T47D (cell line): ENCODE measurements at regions not wholly inside any gene's neighbourhood (a gene's known extent, or its start where the extent isn't known, plus 50 kb on each side); places are given as distances from the start of the nearest gene placed in this dataset.
"Not testable (repeated sequence)": the region's sequence is repeated elsewhere in the genome, so short reads cannot be mapped to it uniquely, and the experiment has no call there.

ENCODE experiments used
- DNase-seq, 2 experiments: peaks; one replicate each; pipeline versions ENCODE4 v3.0.0 to v3.0.0-alpha.2; 2011 to 2012; ENCODE audit warnings: low read depth in 1 of 2, low spot score in 1 of 2
- JUND ChIP-seq: IDR thresholded peaks from 2 replicates; pipeline ENCODE4 v1.6.1; 2012; ENCODE audit warnings: low read depth
- in situ Hi-C: cut with HindIII; loops from 2 replicates; pipeline ENCODE4 v1.10.0; 2016; ENCODE audit warnings: low sequenced_read_pairs, low pct_unique_long_range_greater_than_20kb

DNA sequence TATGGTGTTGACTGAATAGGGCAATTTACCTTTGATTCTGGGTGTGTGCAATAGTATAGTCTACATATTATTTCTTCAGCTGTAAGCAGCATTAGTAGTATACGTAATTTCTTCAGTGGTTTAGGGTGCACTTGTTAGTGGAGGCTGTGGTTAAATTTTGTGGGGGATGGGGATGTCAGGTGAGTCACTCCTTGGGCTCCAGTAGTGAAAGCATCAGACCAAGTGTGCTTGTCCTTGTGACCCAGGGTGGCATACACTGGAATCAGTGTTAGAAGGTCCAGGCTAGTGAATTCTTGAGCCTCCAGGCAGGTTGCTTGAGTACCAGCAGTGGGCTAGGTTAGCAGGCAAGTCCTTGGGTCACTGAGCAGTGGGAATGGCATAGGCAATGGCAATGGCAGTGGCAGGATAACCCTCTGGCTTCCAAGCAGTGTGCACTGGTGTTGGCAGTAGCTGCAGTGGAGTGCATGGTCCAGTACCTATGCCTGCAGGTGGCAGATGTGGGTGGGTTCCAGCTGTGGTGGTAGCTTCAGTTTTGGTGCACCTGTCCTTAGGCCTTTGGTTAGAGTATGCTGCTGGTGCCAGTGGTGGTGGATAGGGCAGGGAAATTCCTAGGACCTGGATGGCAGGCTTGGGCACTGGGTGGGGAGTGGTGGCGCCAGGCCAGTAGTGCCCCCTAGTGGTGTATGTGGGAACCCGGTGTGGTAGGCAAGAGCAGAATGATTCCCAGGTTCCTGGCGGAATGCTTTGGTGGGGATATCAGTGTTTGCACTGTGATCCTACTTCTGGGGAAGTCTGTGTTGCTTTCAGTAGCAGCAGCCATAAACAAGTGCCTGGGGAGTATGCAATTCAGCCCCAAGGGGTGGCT is 531.0 kb downstream of the SMARCA1 start:
- DNase-seq: no peak
- TF ChIP-seq JUND: no peak
- in situ Hi-C loops: no loop called here

DNA sequence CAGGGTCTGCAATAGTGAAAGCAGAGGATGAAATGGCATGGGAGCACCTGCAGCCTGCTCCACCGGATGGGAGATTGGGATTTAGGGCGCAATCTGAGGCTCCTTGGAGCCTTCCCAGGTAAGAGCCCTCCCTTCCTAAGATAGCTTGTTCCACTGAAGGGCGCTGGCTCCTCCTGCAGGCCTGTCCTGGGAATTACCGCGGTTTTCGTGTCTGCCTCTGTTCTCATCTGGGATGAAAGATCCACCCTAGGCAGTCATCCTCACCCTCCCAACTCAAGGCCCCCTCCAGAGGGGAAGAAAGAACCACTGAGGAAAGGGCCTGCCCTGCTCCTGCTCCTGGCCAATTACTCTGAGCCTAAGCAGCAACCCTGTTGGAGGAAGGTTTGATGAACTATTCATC is 547.5 kb downstream of the SMARCA1 start:
- DNase-seq: peak in 1 of 2 experiments; percentile 40
- in situ Hi-C loops: no loop called here
- no peak for TF ChIP-seq JUND

DNA sequence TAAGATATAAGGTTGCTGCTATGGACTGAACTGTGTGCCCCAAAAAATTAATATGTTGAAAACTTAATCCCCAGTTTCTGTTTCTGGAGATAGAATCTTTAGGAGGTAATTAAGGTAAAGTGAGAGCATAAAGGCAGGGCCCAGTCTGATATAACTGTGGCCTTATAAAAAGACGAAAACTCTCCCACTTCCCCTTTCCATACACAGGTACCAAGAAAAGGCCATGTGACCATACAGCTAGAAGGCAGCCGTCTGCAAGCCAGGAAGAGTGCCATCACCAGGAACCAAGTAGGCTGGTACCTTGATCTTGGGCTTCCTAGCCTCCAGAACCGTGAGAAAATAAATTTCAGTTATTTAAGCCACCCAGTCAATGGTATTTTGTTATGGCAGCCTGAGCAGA is 550.3 kb downstream of the SMARCA1 start:
- no peak for DNase-seq
- no peak for TF ChIP-seq JUND
- in situ Hi-C loops: no loop called here

DNA sequence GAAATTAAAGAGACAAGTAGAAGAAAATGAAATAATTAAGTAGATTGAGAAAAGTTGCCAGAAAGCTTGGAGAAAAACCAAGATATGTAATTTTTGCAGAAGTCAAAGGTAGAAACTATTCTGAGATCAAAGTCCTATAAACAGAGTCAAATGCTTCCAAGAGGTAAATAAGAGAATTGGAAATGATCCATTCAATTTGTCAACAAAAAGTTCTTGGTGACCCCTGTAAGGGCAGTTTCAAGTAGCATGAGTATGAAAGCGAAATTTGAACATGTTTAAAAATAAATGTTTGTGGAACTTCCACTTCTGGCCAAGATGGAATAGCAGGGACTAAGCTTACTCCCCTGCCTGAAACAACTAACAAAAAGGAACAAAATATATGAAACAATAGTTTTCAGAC is 562.0 kb downstream of the SMARCA1 start:
- no peak for DNase-seq
- in situ Hi-C loops: no loop called here
- no peak for TF ChIP-seq JUND

DNA sequence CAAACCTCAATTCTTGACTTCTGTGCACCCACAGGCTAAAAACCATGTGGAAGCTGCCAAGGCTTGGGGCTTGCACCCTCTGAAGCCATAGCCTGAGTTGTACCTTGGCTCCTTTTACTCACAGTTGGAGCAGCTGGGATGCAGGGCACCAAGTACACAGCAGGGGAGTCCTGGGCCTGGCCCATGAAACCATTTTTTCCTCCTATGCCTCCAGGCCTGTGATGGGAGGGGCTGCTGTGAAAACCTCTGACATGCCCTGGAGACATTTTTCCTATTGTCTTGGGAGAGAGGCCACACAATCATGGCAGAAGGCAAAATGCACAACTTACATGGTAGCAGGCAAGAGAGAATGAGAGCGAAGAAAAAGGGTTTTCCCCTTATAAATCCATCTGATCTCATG is 568.6 kb downstream of the SMARCA1 start:
- DNase-seq, in situ Hi-C loops: not testable (repeated sequence)

DNA sequence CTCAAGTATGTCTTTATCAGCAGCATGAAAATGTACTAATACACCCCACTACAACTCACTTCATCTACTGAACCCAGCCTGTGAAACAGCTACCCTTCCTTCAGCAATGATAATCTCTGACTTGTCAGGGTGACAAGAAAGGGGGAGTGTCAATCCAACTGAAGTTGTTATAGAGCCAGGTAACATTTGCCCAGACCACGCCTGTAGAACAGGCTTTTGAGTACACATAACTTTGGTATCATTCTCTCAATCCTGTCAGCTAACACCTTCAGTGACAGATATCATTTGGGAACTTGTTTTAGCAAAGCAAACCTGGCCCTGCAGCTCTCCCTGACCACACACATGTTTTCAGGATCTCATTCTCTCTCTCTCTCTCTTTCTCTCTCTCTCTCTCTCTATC is 592.2 kb downstream of the SMARCA1 start:
- in situ Hi-C loops: no loop called here
- no peak for DNase-seq
- no peak for TF ChIP-seq JUND

DNA sequence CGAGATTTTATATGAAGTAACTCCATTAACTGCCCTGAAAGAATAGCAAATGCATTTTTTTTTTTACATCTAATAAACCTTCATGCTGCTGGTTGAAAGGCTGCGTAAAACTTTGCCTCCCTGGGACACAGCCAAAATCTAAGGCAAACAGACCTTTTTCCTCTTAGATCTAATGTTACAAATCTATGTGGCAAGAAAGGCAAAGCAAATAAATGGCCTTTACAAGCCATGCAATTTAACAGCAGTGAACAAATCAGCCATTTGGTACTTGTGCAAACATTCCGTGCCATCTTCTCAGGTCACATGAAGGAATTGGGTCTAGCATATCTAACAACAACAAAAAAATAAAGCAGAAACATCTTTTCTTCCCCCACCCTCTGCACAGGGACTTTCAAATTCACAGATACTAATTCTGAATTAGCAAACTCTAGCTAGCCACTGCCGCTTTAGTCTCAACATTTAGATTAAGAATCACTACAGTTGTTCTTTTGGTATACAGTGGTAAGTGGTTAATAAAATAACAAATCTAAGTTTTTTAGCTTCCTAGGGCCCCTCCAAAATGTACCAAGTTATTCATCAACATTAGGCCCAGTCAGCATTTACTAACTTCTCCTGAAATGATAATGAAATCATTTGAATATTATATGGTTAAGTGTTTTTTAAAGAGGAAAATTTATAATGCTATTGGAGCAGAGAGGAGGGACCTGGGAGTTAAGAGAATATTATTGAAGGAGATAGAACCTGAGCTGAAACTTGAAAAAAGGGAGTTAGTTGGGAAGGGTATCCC is 593.8 kb downstream of the SMARCA1 start:
- in situ Hi-C loops: no loop called here
- TF ChIP-seq JUND: no peak
- no peak for DNase-seq

DNA sequence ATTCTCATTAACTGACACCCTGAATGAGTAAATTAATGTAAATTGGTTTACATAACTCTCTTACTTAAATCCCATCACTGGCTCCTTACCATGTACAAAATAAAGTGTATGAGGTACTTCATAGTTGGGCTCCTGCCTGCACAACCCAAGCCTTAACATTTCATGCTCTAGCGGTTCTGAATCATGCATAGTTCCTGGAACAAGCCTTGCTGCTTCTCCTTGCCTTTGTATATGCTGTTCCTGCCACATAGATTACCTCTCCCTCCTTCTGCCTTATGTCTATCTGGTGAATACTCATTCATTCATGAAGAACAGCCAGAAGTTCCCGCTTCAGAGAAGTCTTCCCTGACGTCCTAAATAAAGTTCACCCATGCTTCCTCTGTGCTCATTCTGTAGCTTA is 594.7 kb downstream of the SMARCA1 start:
- no peak for TF ChIP-seq JUND
- in situ Hi-C loops: no loop called here
- no peak for DNase-seq

DNA sequence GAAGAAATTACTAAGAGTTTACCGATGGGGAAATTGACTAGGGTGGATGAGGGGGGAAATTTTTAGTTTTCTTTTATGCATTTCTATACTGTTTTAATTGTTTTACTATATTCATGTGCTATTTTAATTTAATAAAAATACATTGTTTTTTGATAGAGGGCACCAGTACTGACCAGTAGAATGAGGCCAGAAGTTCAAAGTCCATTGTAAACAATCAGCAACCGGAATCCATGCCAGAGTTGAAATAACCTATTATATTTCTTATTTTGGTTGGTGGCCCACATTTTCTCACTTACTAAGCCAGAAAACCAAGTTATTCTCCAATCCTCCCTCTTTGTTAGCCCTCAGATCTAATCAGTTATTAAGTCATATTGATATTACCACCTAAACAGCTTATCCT is 595.9 kb downstream of the SMARCA1 start:
- in situ Hi-C loops: no loop called here
- no peak for TF ChIP-seq JUND
- DNase-seq: no peak

DNA sequence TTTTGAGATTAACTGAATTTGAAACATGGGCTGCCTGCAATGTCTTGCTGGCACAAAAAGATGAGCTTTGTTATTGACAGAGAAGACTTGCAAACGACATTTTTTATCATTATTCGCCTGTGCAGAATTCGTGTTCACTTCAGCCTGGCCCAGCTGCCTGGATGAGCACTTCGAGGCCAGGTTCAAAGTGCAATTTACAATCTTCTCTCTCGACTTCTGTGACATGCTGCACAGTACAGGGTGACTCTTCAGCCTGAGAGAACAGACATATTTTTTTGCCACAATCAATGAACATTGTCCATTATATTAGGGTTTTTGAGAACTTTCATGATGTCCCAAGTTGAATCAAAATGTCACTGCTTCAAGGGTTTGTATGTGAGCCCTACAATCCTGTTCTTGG is 616.5 kb downstream of the SMARCA1 start:
- in situ Hi-C loops: no loop called here
- DNase-seq: no peak
- no peak for TF ChIP-seq JUND

DNA sequence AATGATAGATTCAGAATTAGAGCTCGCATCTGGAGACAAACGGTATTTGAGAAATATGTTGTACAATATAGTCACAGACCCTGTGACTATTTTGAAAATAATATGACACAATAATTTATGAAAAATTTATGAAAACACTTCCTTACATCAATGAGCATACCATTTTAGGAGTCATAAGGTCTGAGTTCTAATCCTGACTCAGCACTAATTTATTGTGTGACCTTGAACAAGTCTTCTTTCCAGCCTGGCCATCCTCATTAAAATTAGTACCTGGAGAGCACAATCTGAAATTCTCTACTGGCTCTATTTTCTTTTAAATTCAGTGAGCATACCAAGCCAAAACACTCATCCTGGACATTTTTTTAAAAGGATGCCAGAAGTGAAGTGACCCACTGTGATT is 622.3 kb downstream of the SMARCA1 start:
- in situ Hi-C loops: no loop called here
- DNase-seq: no peak
- TF ChIP-seq JUND: no peak

DNA sequence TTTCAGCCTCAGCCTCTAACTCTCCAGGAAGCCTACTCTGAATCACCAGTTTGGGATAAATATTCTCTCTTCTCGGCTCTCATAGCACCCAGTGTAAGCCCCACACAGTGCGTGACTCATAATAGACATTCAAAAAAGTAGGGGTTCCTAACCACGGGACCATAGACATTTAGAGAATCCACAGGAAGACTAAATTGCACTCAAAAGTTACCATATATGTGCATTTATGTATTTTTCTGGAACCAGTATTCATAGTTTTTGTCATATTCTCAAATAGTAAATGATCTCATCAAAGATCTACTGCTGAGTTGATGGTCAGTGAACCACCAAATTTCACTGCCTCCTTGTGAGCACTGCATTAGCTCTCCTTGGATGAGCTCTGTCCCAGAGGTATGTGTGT is 625.7 kb downstream of the SMARCA1 start:
- DNase-seq: no peak
- no peak for TF ChIP-seq JUND
- in situ Hi-C loops: no loop called here

DNA sequence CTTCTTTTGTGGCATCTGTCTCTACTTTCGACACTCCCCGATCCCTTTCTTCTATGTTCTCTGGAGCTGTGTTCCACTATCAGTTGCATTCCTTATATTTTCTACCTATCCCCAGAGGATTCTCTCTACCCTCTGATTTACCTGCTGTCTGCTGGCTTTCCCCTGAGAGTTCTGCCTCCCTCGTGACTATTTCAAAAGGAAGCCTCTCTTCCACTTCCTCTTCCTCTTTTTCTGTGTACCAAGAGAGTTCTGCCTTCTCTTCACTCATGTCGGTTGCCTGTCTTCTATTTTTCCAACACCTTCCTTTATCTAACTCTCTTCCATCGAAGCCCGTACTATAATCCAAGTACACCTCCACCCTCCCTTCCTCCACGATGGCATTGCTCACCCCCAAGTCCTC is 631.7 kb downstream of the SMARCA1 start:
- TF ChIP-seq JUND: no peak
- no peak for DNase-seq
- in situ Hi-C loops: no loop called here

DNA sequence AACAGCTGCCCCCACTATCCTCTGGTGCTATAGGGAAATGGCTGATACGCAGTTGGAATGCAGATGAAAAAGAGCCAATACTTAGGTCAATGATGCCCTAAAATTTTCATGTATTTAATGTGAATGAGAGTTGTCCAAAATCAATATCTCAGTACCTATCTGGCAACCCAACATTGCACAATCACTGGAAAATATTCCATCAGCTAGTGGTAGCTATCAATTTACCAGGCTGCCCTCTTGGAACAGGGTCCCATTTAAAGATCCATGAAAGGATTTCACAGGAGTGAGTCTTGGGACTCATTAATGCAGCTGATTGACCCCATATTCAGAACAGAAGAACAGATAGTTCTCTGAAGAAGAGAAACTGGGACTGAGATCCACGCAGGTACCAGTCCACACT is 638.9 kb downstream of the SMARCA1 start:
- no peak for DNase-seq
- no peak for TF ChIP-seq JUND
- in situ Hi-C loops: no loop called here
